Bronchial epithelial cell (primary cell): ENCODE measurements at regions not wholly inside any gene's neighbourhood (a gene's known extent, or its start where the extent isn't known, plus 50 kb on each side); places are given as distances from the start of the nearest gene placed in this dataset.

ENCODE experiments used
- DNase-seq: peaks from one replicate; pipeline ENCODE4 v3.0.0-alpha.2; 2010; ENCODE audit warnings: low read depth
- FAIRE-seq: peaks from 2 replicates; lab custom pipeline; 2011; peaks lifted over from hg19 to GRCh38; lab: Jason Lieb, UNC
- H3K27me3 ChIP-seq: 2 replicates; pipeline ENCODE4 v1.5.1; 2011; ENCODE audit warnings: low read length; ENCODE audit not compliant: control insufficient read depth, insufficient read depth
- H3K36me3 ChIP-seq: 2 replicates; pipeline ENCODE4 v1.5.1; 2011; ENCODE audit warnings: low read length; ENCODE audit not compliant: control insufficient read depth, insufficient read depth
- H3K4me3 ChIP-seq: 2 replicates; pipeline ENCODE4 v1.5.1; 2011; ENCODE audit warnings: mild to moderate bottlenecking, low read depth, low read length, control low read depth
- CTCF ChIP-seq: IDR thresholded peaks from 2 replicates; pipeline ENCODE4 v1.5.1; 2011; ENCODE audit warnings: mild to moderate bottlenecking, moderate library complexity, low read length, control low read depth, inconsistent platforms; ENCODE audit not compliant: insufficient read depth, severe bottlenecking

- DNase-seq: no peak
- Histone ChIP-seq H3K4me3 (no peak overlapping the region), H3K27me3 (no peaks in the 10 kb centered on the region), H3K36me3 (no peaks in the 10 kb centered on the region)
- FAIRE-seq: no peak
- TF ChIP-seq CTCF: no peak
These were observed 163.5 kb upstream of the LMO4 start for GRCh38 chr1:87165177-87165576.

DNA sequence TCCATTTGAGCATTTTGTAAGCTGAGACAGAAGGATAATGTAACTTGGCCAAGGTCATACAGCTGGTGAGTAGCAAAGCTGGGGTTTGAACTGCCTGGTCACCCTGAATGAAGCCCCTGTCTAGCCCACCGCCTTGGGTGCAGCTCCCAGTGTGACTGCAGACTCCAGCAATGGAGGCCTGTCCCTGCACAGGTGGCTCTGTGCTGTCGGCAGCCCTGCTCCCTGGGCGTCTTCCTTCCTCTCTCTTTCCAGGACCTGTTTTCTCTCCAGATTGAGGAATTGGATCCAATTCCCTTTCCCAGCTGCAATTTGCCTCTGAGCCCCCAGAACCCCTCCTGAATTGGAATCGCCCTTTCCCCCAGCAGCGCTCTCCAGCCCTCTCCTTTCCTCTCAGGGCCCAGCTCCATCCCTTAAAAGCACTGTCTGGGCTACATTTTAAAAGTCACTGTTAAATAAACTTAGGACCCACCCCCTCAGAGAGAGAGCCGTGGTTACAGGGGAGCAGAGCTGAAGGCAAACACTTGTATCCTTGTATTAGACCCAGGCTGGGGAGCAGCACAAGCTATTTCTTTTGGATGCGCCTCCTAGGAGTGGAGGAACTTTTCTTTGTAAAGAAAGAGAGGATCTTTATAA lies 161.4 kb upstream of the LMO4 start:
- TF ChIP-seq CTCF: no peak
- H3K36me3 ChIP-seq: no peaks in the 10 kb centered on the region
- no peaks in the 10 kb centered on the region for H3K27me3 ChIP-seq
- H3K4me3 ChIP-seq: no peak overlapping the region
- no peak for DNase-seq
- FAIRE-seq: no peak

DNA sequence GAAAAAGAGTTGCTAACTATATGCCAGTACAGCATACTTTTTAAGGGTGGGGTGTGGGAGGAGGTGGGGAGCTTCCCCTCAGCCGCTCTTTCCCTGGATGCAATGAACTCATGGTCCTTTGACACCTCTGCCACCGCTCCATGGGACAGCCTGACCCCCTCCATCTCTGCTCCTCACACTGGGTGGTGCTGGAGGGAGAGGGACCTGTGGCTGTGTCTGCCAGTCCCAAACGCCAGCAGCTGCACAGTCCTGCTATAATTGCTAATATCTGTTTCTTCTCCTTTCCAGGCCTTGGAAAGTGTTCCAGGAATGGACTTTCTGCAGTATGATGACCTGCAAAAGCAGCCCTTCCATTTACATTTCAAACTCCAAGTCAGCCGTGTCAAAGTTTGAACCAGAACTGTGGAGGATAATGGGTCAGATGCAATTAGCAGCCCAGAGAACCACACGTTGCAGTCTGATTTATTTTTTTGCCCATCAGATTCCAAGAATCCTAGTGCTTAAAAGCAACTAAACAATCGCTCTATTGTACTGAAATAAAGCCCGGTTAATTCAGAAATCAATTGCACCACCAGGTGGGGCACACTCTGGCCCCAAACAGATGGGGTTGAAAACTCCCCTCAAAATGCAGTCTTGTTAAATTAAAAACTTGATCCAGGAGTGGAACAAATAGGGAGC lies 160.7 kb upstream of the LMO4 start:
- Histone ChIP-seq H3K4me3 (no peak overlapping the region), H3K27me3 (no peaks in the 10 kb centered on the region), H3K36me3 (no peaks in the 10 kb centered on the region)
- no peak for TF ChIP-seq CTCF
- no peak for DNase-seq
- peak; percentile 58 for FAIRE-seq

GRCh38 chr1:87169263-87169910 lies 159.3 kb upstream of the LMO4 start:
- no peak for TF ChIP-seq CTCF
- Histone ChIP-seq H3K4me3 (no peak overlapping the region), H3K27me3 (no peaks in the 10 kb centered on the region), H3K36me3 (no peaks in the 10 kb centered on the region)
- no peak for DNase-seq
- no peak for FAIRE-seq

- FAIRE-seq (peak; percentile 50), DNase-seq (no peak)
- TF ChIP-seq CTCF: no peak
- Histone ChIP-seq H3K36me3 (no peaks in the 10 kb centered on the region), H3K4me3 (no peak overlapping the region), H3K27me3 (no peaks in the 10 kb centered on the region)
These were observed 158.5 kb upstream of the LMO4 start for GRCh38 chr1:87170157-87170556.
